ENCODE measurements at regions not wholly inside any gene's neighbourhood (a gene's known extent, or its start where the extent isn't known, plus 50 kb on each side); places are given as distances from the start of the nearest gene placed in this dataset.

GRCh38 chr12:59086126-59086525 lies 165.8 kb upstream of the LRIG3 start:
- no peak for TF ChIP-seq CTCF (IDR thresholded peaks at IDR 0.05; ENCODE audit: low read length)
- no peak for TF ChIP-seq EZH2phosphoT487 (IDR thresholded peaks at IDR 0.05; ENCODE audit: low read length)
- TF ChIP-seq EZH2 (optimal IDR thresholded peaks at IDR 0.05; ENCODE audit: low read depth, low read length), result no peak

Data from MM.1S (cell line).